ENCODE measurements at regions not wholly inside any gene's neighbourhood (a gene's known extent, or its start where the extent isn't known, plus 50 kb on each side); places are given as distances from the start of the nearest gene placed in this dataset.

- DNase-seq, result no peak
Measured at GRCh38 chr13:99125326-99125915, 75.2 kb upstream of the UBAC2 start.

- no peak for DNase-seq
Measured at GRCh38 chr13:99126821-99127220, 73.8 kb upstream of the UBAC2 start.

GRCh38 chr13:99129050-99129449 lies 71.6 kb upstream of the UBAC2 start:
- DNase-seq, result no peak

- DNase-seq, result no peak
Measured at GRCh38 chr13:99129951-99130350, 70.7 kb upstream of the UBAC2 start.

GRCh38 chr13:99131410-99131809 lies 69.2 kb upstream of the UBAC2 start:
- DNase-seq, result no peak

GRCh38 chr13:99132295-99132835 lies 68.3 kb upstream of the UBAC2 start:
- no peak for DNase-seq

- DNase-seq, result peak in 1 of 4 experiments; percentile 18
Measured at GRCh38 chr13:99133230-99133629, 67.4 kb upstream of the UBAC2 start.

- DNase-seq, result no peak
Measured at GRCh38 chr13:99133848-99134247, 66.8 kb upstream of the UBAC2 start.

GRCh38 chr13:99135591-99135990 lies 65.1 kb upstream of the UBAC2 start:
- no peak for DNase-seq

- DNase-seq, result no peak
Measured at GRCh38 chr13:99136427-99136954, 64.2 kb upstream of the UBAC2 start.

GRCh38 chr13:99140831-99141230 lies 59.8 kb upstream of the UBAC2 start:
- DNase-seq, result no peak

GRCh38 chr13:99143904-99144303 lies 56.8 kb upstream of the UBAC2 start:
- DNase-seq, result no peak

- peak; percentile 54 to 81 (median 72) for DNase-seq
Measured at GRCh38 chr13:99144306-99144705, 56.3 kb upstream of the UBAC2 start.

GRCh38 chr13:99145461-99145860 lies 55.2 kb upstream of the UBAC2 start:
- DNase-seq, result no peak

- no peak for DNase-seq
Measured at GRCh38 chr13:99150575-99151361, 49.9 kb upstream of the UBAC2 start.

Data from suppressor macrophage (primary cell).